Trophoblast cell (in vitro differentiated cells and primary cell): ENCODE measurements at regions not wholly inside any gene's neighbourhood (a gene's known extent, or its start where the extent isn't known, plus 50 kb on each side); places are given as distances from the start of the nearest gene placed in this dataset.

Source experiments
- DNase-seq, 2 donors: peaks; one replicate each; pipeline ENCODE4 v3.0.0-alpha.2; 2016
- H2AFZ ChIP-seq: 2 replicates; pipeline ENCODE4 v1.6.1; 2013; ENCODE audit warnings: low read length, moderate library complexity, mild to moderate bottlenecking; ENCODE audit not compliant: insufficient read depth, poor library complexity
- H2AK5ac ChIP-seq: 2 replicates; pipeline ENCODE4 v1.6.1; 2013; ENCODE audit warnings: mild to moderate bottlenecking, low read length
- H2BK120ac ChIP-seq: 2 replicates; pipeline ENCODE4 v1.6.1; 2013; ENCODE audit warnings: low read length, mild to moderate bottlenecking, moderate library complexity; ENCODE audit not compliant: insufficient read depth, poor library complexity
- H2BK12ac ChIP-seq: 2 replicates; pipeline ENCODE4 v1.6.1; 2013; ENCODE audit warnings: mild to moderate bottlenecking, low read length, moderate library complexity
- H2BK5ac ChIP-seq: 2 replicates; pipeline ENCODE4 v1.6.1; 2013; ENCODE audit warnings: low read length, low read depth, moderate library complexity, mild to moderate bottlenecking; ENCODE audit not compliant: poor library complexity
- H3K14ac ChIP-seq: 2 replicates; pipeline ENCODE4 v1.6.1; 2013; ENCODE audit warnings: mild to moderate bottlenecking, low read length
- H3K18ac ChIP-seq: 2 replicates; pipeline ENCODE4 v1.6.1; 2013; ENCODE audit warnings: mild to moderate bottlenecking, low read length
- H3K23ac ChIP-seq: 2 replicates; pipeline ENCODE4 v1.6.1; 2013; ENCODE audit warnings: low read length
- H3K27ac ChIP-seq: 2 replicates; pipeline ENCODE4 v1.5.1; 2013; ENCODE audit warnings: low read depth, mild to moderate bottlenecking, inconsistent platforms, low read length, moderate library complexity
- H3K27me3 ChIP-seq: 2 replicates; pipeline ENCODE4 v1.6.1; 2013; ENCODE audit warnings: inconsistent platforms, mild to moderate bottlenecking, low read length, moderate library complexity; ENCODE audit not compliant: insufficient read depth
- H3K36me3 ChIP-seq, 2 experiments: 1 replicate in 1 of 2; 2 replicates in 1 of 2; pipeline ENCODE4 v1.6.1; 2013; ENCODE audit warnings: low read length in 2 of 2, mild to moderate bottlenecking in 2 of 2, moderate library complexity in 1 of 2; ENCODE audit not compliant: insufficient read depth in 2 of 2, control insufficient read depth in 1 of 2
- H3K4ac ChIP-seq: 2 replicates; pipeline ENCODE4 v1.6.1; 2013; ENCODE audit warnings: low read depth, mild to moderate bottlenecking, low read length, moderate library complexity
- H3K4me1 ChIP-seq, 2 experiments: 1 replicate in 1 of 2; 2 replicates in 1 of 2; pipeline ENCODE4 v1.6.1; 2013; ENCODE audit warnings: low read length in 2 of 2, mild to moderate bottlenecking in 2 of 2, moderate library complexity in 1 of 2; ENCODE audit not compliant: insufficient read depth in 2 of 2, control insufficient read depth in 1 of 2
- H3K4me2 ChIP-seq: 2 replicates; pipeline ENCODE4 v1.6.1; 2013; ENCODE audit warnings: inconsistent platforms, mild to moderate bottlenecking, low read length, moderate library complexity
- H3K4me3 ChIP-seq: 2 replicates; pipeline ENCODE4 v1.5.1; 2013; ENCODE audit warnings: mild to moderate bottlenecking, low read depth, low read length, inconsistent platforms
- H3K79me1 ChIP-seq: one replicate; pipeline ENCODE4 v1.6.1; 2013; ENCODE audit warnings: low read length
- H3K79me2 ChIP-seq: 2 replicates; pipeline ENCODE4 v1.6.1; 2013; ENCODE audit warnings: low read length, mild to moderate bottlenecking; ENCODE audit not compliant: control insufficient read depth, insufficient read depth, poor library complexity
- H3K9ac ChIP-seq: 2 replicates; pipeline ENCODE4 v1.6.1; 2013; ENCODE audit warnings: mild to moderate bottlenecking, low read length
- H3K9me3 ChIP-seq: 2 replicates; pipeline ENCODE4 v1.6.1; 2013; ENCODE audit warnings: low read depth, mild to moderate bottlenecking, control low read depth, inconsistent platforms, low read length; ENCODE audit not compliant: insufficient read depth
- H4K12ac ChIP-seq: 2 replicates; pipeline ENCODE4 v1.6.1; 2013; ENCODE audit warnings: low read depth, mild to moderate bottlenecking, low read length, moderate library complexity
- H4K8ac ChIP-seq: 2 replicates; pipeline ENCODE4 v1.6.1; 2013; ENCODE audit warnings: low read depth, mild to moderate bottlenecking, low read length, moderate library complexity
- H4K91ac ChIP-seq: one replicate; pipeline ENCODE4 v1.6.1; 2013; ENCODE audit warnings: low read depth, mild to moderate bottlenecking, low read length, moderate library complexity
- WGBS: extraction: QIAGEN DNeasy Blood & Tissue Kit; methylation state at CpG from one replicate; pipeline ENCODE4 v1.1.7; 2013; ENCODE audit warnings: missing lambda C conversion rate; ENCODE audit not compliant: insufficient read length, insufficient coverage; ENCODE audit errors: extremely low coverage; 5-methylcytosine and 5-hydroxymethylcytosine counted together

DNA sequence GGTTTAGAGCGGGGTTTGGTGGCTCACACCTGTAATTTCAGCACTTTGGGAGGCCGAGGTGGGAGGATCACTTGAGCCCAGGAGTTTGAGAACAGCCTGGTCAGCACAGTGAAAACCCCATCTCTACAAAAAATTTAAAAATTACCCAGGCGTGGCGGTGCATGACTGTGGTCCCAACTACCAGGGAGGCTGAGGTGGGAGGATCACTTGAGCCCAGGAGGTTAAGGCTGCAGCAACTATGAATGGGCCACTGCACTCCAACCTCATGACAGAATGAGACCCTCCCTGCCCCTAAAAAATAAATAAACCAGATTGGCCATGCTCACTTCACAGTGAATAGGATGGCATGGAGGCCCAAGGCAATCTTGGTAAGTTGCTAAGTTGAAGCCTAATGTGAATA lies 168.9 kb downstream of the RHOU start:
- Histone ChIP-seq H3K27ac (no peak overlapping the region), H3K4me1 (peaks cover 19 to 22% of the 10 kb centered on the region in 2 experiments), H3K79me1 (peaks cover 6% of the 10 kb centered on the region), H3K18ac (no peak overlapping the region), H3K14ac (no peak overlapping the region), H4K8ac (no peak overlapping the region), H2BK120ac (no peak overlapping the region), H3K9me3 (no peaks in the 10 kb centered on the region), H3K27me3 (no peaks in the 10 kb centered on the region), H4K12ac (no peak overlapping the region), H3K9ac (no peak overlapping the region), H4K91ac (no peak overlapping the region), H3K4ac (no peak overlapping the region), H3K23ac (no peak overlapping the region), H3K79me2 (no peaks in the 10 kb centered on the region), H2BK5ac (no peak overlapping the region), H2AK5ac (no peak overlapping the region), H3K4me2 (no peak overlapping the region), H3K36me3 (no peaks in the 10 kb centered on the region), H3K4me3 (no peak overlapping the region), H2BK12ac (no peak overlapping the region), H2AFZ (no peak overlapping the region)
- no CpG with 5 or more reads among the region's 4 CpGs for WGBS
- DNase-seq: no peak

GRCh38 chr1:228905701-228906101 lies 170.4 kb downstream of the RHOU start:
- no peak overlapping the region for H3K9ac ChIP-seq
- no peak overlapping the region for H4K8ac ChIP-seq
- peaks cover 10 to 11% of the 10 kb centered on the region in 2 experiments for H3K4me1 ChIP-seq
- no peak overlapping the region for H3K4me2 ChIP-seq
- no peak overlapping the region for H4K12ac ChIP-seq
- H4K91ac ChIP-seq: no peak overlapping the region
- H3K4ac ChIP-seq: no peak overlapping the region
- DNase-seq: no peak
- no peak overlapping the region for H2BK12ac ChIP-seq
- no peak overlapping the region for H2AFZ ChIP-seq
- no peaks in the 10 kb centered on the region for H3K9me3 ChIP-seq
- H3K27ac ChIP-seq: no peak overlapping the region
- H3K23ac ChIP-seq: no peak overlapping the region
- H3K18ac ChIP-seq: no peak overlapping the region
- no peaks in the 10 kb centered on the region for H3K27me3 ChIP-seq
- peaks cover 4% of the 10 kb centered on the region for H3K79me1 ChIP-seq
- no peak overlapping the region for H3K4me3 ChIP-seq
- no CpG with 5 or more reads among the region's 2 CpGs for whole genome bisulfite sequencing
- H2BK5ac ChIP-seq: no peak overlapping the region
- H3K36me3 ChIP-seq: no peaks in the 10 kb centered on the region
- H2BK120ac ChIP-seq: no peak overlapping the region
- no peak overlapping the region for H2AK5ac ChIP-seq
- no peak overlapping the region for H3K14ac ChIP-seq
- H3K79me2 ChIP-seq: no peaks in the 10 kb centered on the region

- H4K91ac ChIP-seq: no peak overlapping the region
- H4K12ac ChIP-seq: no peak overlapping the region
- H2AFZ ChIP-seq: no peak overlapping the region
- H3K27me3 ChIP-seq: no peaks in the 10 kb centered on the region
- no CpG with 5 or more reads among the region's 10 CpGs for WGBS
- no peak for DNase-seq
- no peaks in the 10 kb centered on the region for H3K79me2 ChIP-seq
- no peak overlapping the region for H3K4me3 ChIP-seq
- H3K14ac ChIP-seq: no peak overlapping the region
- no peak overlapping the region for H3K27ac ChIP-seq
- H3K9me3 ChIP-seq: peaks cover 2% of the 10 kb centered on the region
- H3K36me3 ChIP-seq: no peaks in the 10 kb centered on the region
- no peak overlapping the region for H3K9ac ChIP-seq
- no peak overlapping the region for H2AK5ac ChIP-seq
- peak overlapping the region; percentile 52 for H2BK12ac ChIP-seq
- peaks cover 10 to 11% of the 10 kb centered on the region in 2 experiments for H3K4me1 ChIP-seq
- H3K4me2 ChIP-seq: no peak overlapping the region
- H3K4ac ChIP-seq: no peak overlapping the region
- H3K18ac ChIP-seq: no peak overlapping the region
- H3K79me1 ChIP-seq: peaks cover 2% of the 10 kb centered on the region
- no peak overlapping the region for H2BK5ac ChIP-seq
- H3K23ac ChIP-seq: no peak overlapping the region
- H4K8ac ChIP-seq: no peak overlapping the region
- no peak overlapping the region for H2BK120ac ChIP-seq
Measured at GRCh38 chr1:228906223-228906860, 171.1 kb downstream of the RHOU start.

GRCh38 chr1:228911225-228912210 lies 176.2 kb downstream of the RHOU start:
- H2BK5ac ChIP-seq: no peak overlapping the region
- H3K14ac ChIP-seq: no peak overlapping the region
- H4K8ac ChIP-seq: no peak overlapping the region
- no peaks in the 10 kb centered on the region for H3K4me1 ChIP-seq
- no CpG with 5 or more reads among the region's 14 CpGs for WGBS
- no peak overlapping the region for H3K27ac ChIP-seq
- peaks cover 4% of the 10 kb centered on the region for H3K9me3 ChIP-seq
- no peak overlapping the region for H2AFZ ChIP-seq
- H3K36me3 ChIP-seq: no peaks in the 10 kb centered on the region
- no peak overlapping the region for H4K12ac ChIP-seq
- H3K4me2 ChIP-seq: no peak overlapping the region
- H2BK120ac ChIP-seq: no peak overlapping the region
- H3K4me3 ChIP-seq: no peak overlapping the region
- peak overlapping the region; percentile 53 for H2BK12ac ChIP-seq
- no peak overlapping the region for H3K9ac ChIP-seq
- H3K79me1 ChIP-seq: peaks cover under 1% of the 10 kb centered on the region
- no peak overlapping the region for H3K4ac ChIP-seq
- no peaks in the 10 kb centered on the region for H3K79me2 ChIP-seq
- no peak overlapping the region for H3K23ac ChIP-seq
- H3K18ac ChIP-seq: no peak overlapping the region
- no peaks in the 10 kb centered on the region for H3K27me3 ChIP-seq
- no peak for DNase-seq
- no peak overlapping the region for H4K91ac ChIP-seq
- no peak overlapping the region for H2AK5ac ChIP-seq
